Progenitor cell of endocrine pancreas (in vitro differentiated cells): ENCODE measurements at regions not wholly inside any gene's neighbourhood (a gene's known extent, or its start where the extent isn't known, plus 50 kb on each side); places are given as distances from the start of the nearest gene placed in this dataset.
A peak's percentile ranks its signal among the peaks of the same experiment; 100 is the strongest.

ENCODE experiments used
- DNase-seq: peaks from one replicate; pipeline ENCODE4 v3.0.0; 2021; ENCODE audit warnings: low spot score; ENCODE audit not compliant: unreplicated experiment
- H3K27ac Mint-ChIP-seq: 2 replicates; pipeline ENCODE4 v1.8.0; 2021; ENCODE audit warnings: mild to moderate bottlenecking, moderate library complexity, mixed read lengths
- H3K27me3 Mint-ChIP-seq: 2 replicates; pipeline ENCODE4 v1.8.0; 2021; ENCODE audit warnings: mixed read lengths
- H3K36me3 Mint-ChIP-seq: 2 replicates; pipeline ENCODE4 v1.8.0; 2022; ENCODE audit warnings: mixed read lengths; ENCODE audit not compliant: insufficient read depth
- H3K4me1 Mint-ChIP-seq: 2 replicates; pipeline ENCODE4 v1.8.0; 2021; ENCODE audit warnings: low read depth, mixed read lengths
- H3K4me3 Mint-ChIP-seq: 2 replicates; pipeline ENCODE4 v1.8.0; 2021; ENCODE audit warnings: low read depth, mild to moderate bottlenecking, moderate library complexity, mixed read lengths
- H3K9me3 Mint-ChIP-seq: 2 replicates; pipeline ENCODE4 v1.8.0; 2021; ENCODE audit warnings: low read depth, mixed read lengths
- TF ChIP-seq, protein P1 (sequence below): fragments of 200-600 bp; sonication (generic); IDR thresholded peaks from one replicate; pipeline ENCODE4 v1.5.0; 2021; ENCODE audit warnings: antibody characterized with exemption, mild to moderate bottlenecking; ENCODE audit not compliant: unreplicated experiment

GRCh38 chr5:14976486-14976885 lies 104.9 kb upstream of the ANKH start:
- H3K4me3 Mint-ChIP-seq, result no peak overlapping the region
- peaks cover under 1% of the 10 kb centered on the region for H3K9me3 Mint-ChIP-seq
- peaks cover 16% of the 10 kb centered on the region for H3K4me1 Mint-ChIP-seq
- DNase-seq, result no peak
- H3K27ac Mint-ChIP-seq, result peak overlapping the region; percentile 75
- H3K27me3 Mint-ChIP-seq, result no peaks in the 10 kb centered on the region
- TF ChIP-seq, protein P1, sequence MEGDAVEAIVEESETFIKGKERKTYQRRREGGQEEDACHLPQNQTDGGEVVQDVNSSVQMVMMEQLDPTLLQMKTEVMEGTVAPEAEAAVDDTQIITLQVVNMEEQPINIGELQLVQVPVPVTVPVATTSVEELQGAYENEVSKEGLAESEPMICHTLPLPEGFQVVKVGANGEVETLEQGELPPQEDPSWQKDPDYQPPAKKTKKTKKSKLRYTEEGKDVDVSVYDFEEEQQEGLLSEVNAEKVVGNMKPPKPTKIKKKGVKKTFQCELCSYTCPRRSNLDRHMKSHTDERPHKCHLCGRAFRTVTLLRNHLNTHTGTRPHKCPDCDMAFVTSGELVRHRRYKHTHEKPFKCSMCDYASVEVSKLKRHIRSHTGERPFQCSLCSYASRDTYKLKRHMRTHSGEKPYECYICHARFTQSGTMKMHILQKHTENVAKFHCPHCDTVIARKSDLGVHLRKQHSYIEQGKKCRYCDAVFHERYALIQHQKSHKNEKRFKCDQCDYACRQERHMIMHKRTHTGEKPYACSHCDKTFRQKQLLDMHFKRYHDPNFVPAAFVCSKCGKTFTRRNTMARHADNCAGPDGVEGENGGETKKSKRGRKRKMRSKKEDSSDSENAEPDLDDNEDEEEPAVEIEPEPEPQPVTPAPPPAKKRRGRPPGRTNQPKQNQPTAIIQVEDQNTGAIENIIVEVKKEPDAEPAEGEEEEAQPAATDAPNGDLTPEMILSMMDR, result no peak
- H3K36me3 Mint-ChIP-seq, result no peaks in the 10 kb centered on the region

- Mint-ChIP-seq H3K4me1 (peaks cover 4% of the 10 kb centered on the region), H3K36me3 (no peaks in the 10 kb centered on the region)
These were observed 100.3 kb upstream of the ANKH start for GRCh38 chr5:14971873-14972272.

GRCh38 chr5:14968796-14969195 lies 97.2 kb upstream of the ANKH start:
- no peak for DNase-seq
- no peak overlapping the region for H3K4me3 Mint-ChIP-seq
- no peaks in the 10 kb centered on the region for H3K27me3 Mint-ChIP-seq
- no peaks in the 10 kb centered on the region for H3K36me3 Mint-ChIP-seq
- TF ChIP-seq, protein P1, result no peak
- no peaks in the 10 kb centered on the region for H3K4me1 Mint-ChIP-seq
- H3K27ac Mint-ChIP-seq, result no peak overlapping the region
- H3K9me3 Mint-ChIP-seq, result no peaks in the 10 kb centered on the region

More at GRCh38 chr5:14971873-14972272, 100.3 kb upstream of the ANKH start:
- Mint-ChIP-seq H3K4me3 (no peak overlapping the region), H3K27me3 (no peaks in the 10 kb centered on the region), H3K9me3 (no peaks in the 10 kb centered on the region), H3K27ac (no peak overlapping the region)
- no peak for DNase-seq
- TF ChIP-seq, protein P1, result no peak

DNA sequence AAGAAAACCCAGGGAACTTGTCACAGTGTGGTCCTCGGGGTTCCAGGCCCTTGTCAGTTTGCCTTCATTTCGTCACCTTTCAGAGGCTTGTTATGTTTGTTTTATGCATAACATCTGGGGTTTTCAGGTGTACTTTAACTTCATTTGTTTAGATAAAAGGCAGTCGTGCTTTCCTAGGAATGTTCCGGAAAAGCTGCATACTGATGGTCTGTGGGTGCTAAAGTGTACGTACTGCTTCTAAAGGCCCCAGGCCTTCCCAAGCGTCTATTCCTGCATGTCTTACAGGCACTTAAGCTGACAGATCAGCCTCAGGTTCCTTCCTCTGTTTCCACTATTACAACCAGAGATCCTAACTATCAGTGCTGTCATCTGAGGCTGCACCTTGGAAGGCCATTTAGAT lies 95.6 kb upstream of the ANKH start:
- TF ChIP-seq, protein P1, result no peak
- H3K4me1 Mint-ChIP-seq, result no peaks in the 10 kb centered on the region

GRCh38 chr5:14965815-14966214 lies 94.2 kb upstream of the ANKH start:
- Mint-ChIP-seq H3K9me3 (no peaks in the 10 kb centered on the region), H3K4me1 (no peaks in the 10 kb centered on the region), H3K4me3 (no peak overlapping the region)

More for the DNA sequence above, 95.6 kb upstream of the ANKH start:
- no peaks in the 10 kb centered on the region for H3K9me3 Mint-ChIP-seq
- peaks cover 2% of the 10 kb centered on the region for H3K27me3 Mint-ChIP-seq
- H3K4me3 Mint-ChIP-seq, result no peak overlapping the region
- no peak overlapping the region for H3K27ac Mint-ChIP-seq
- no peaks in the 10 kb centered on the region for H3K36me3 Mint-ChIP-seq
- no peak for DNase-seq

More at GRCh38 chr5:14965815-14966214, 94.2 kb upstream of the ANKH start:
- H3K27ac Mint-ChIP-seq, result no peak overlapping the region
- H3K36me3 Mint-ChIP-seq, result no peaks in the 10 kb centered on the region
- TF ChIP-seq, protein P1, result no peak
- H3K27me3 Mint-ChIP-seq, result peaks cover 2% of the 10 kb centered on the region
- DNase-seq, result no peak
